GM18498 (cell line): ENCODE measurements at regions not wholly inside any gene's neighbourhood (a gene's known extent, or its start where the extent isn't known, plus 50 kb on each side); places are given as distances from the start of the nearest gene placed in this dataset.
"Not testable (repeated sequence)": the region's sequence is repeated elsewhere in the genome, so short reads cannot be mapped to it uniquely, and the experiment has no call there.

ENCODE experiments used
- ATAC-seq: cut with Tn5 transposase; IDR thresholded peaks from one replicate; pipeline ENCODE4 v1.9.1; 2021; ENCODE audit warnings: mild to moderate bottlenecking, moderate library complexity; ENCODE audit not compliant: unreplicated experiment

DNA sequence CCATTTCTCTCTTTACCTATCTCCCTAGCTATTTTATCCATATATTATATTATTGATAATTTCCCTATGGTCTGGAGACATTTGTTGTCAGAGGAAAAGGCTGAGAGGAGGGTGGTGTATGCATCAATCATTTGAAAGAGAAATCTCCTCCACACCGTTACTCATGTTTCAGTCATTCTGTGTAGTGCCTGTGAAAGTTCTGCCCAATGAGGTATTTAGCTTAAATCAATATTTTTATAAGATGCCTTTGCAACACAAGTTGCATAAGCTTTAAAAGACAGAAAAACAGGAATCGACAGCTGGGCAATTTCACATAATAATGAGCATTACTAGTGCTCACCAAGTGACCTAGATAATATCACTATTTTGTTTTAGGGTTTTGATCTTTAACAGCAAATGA is 363.7 kb upstream of the FSIP2 start:
- ATAC-seq, result no peak

DNA sequence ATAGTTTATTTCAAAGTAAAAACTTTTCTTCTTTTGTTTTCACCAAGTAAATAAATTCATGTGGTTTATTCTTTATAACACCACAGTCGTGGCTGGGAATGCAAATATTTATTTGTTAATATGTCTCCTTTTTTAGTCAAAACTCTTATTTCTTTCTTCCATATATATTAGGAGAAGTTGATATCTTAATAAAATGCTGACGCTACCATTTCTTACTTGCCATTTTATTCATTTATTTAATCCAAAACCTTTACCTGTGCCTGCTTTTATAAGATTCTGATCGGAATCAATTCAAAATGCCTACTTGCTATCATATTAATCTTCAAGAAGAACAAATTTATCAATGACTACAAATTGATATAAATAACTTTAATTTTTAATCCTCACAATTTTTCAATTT is 362.9 kb upstream of the FSIP2 start:
- no peak for ATAC-seq

DNA sequence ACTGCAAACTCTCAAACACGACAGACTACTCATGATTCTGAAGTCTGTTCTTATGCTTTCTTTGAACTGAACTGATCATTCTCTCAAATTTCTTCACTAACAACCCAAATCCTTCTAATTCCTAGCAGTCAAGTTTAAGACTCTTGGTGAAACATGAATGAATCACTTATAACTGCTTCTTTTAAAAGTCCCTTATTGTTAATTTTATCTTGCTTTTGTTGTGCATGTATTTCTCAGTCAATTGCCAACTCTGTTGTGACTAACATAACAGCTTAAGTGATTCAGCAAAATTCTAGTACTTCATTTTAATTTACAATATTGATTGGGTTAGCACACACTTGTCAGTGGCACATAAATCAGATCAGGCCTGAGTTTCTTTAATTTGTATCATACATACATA is 357.0 kb upstream of the FSIP2 start:
- ATAC-seq, result no peak

DNA sequence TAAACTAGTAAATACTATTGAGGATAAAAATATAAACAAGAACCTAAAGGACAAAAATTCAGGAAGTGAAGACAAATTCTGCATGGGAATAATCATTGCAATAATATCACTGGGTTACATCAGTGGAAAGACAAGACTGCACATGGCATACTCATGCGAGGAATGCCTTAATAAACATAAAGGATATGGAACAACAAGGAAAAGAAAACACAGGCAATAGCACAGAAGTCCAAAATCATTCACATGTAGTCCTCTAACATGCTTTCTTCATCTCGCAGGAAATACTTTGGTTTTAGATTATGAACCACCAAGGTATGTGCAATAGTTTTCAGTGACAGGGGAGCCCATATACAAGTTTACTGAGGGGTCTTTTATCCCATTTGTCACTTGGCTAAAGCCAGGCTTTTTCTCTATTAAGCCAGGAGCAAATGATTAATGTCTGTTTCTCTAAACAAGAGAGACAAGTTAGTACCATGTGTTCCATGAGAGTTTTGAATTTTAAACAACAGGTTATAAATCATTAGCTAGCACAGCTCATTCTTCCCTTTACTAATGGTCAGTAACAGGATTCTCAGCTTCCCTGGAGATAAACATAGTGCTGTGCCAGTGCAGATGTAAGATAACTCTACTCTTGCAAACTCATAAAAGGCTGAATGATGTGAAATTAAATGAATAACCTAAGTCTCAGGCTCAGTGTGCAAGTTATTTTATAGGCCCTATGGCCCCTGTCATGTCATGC is 353.6 kb upstream of the FSIP2 start:
- ATAC-seq, result no peak

- ATAC-seq, result no peak
These were observed 350.4 kb upstream of the FSIP2 start for GRCh38 chr2:185388226-185388625.

GRCh38 chr2:185391543-185391942 is 347.1 kb upstream of the FSIP2 start:
- ATAC-seq, result no peak

DNA sequence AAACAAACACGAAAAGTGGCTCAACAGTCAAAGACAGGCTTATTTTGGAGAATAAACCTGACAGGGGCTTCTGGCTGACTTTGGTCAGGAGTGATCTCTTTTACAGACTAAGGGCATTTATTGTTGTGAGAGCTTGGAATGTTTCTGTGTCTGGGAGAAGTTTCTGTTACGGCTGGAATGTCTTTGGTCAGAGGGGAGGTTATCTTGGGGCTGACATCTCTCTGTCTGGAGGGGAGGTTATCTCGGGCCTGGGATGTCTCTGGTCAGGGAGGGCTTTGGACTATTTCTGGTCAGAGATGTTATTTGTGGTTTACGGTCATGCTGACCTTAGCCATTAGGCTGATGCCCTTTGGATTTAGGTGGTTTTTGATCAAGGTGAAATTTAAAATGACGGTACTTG is 345.5 kb upstream of the FSIP2 start:
- ATAC-seq, result no peak

DNA sequence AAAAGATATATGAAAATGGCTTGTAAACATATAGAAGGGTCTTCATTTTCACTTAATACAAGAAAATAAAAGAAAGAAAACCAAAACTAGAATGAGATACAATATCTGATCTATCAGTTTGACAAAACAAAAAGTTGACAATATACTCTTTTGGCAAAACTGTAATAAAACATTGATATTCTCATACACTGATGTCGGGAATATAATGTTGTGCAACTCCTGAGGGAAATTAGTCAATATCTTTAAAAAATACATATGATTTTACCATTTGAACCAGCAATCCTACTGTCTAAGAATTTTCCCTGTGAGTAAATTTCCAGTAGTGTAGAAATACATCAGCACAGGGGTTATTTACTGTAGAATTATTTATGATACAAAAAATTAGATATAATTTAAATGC is 336.1 kb upstream of the FSIP2 start:
- ATAC-seq, result no peak

GRCh38 chr2:185404578-185404977 is 334.0 kb upstream of the FSIP2 start:
- no peak for ATAC-seq

- no peak for ATAC-seq
These were observed 321.5 kb upstream of the FSIP2 start for GRCh38 chr2:185417111-185417510.

GRCh38 chr2:185417688-185418087 is 320.9 kb upstream of the FSIP2 start:
- no peak for ATAC-seq

- not testable (repeated sequence) for ATAC-seq
These were observed 313.5 kb upstream of the FSIP2 start for GRCh38 chr2:185424958-185425629.

DNA sequence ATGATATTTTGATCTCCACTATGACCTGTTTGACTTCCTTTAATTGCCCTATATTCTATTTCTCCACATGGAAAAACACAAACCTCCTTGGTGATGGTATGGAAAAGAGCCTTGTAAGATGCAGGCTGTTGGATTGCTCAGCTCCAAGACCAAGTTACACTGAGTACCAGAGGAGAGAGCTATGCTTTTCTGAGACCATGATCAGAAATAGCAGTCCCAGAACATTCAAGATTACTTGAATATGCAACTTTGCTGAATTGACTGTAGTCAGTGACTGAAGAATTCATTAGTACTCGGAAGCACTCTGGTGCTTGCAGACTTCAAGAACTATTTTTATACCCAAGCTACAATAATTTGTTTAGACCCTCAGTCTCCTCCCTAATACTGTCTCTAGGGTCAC is 310.6 kb upstream of the FSIP2 start:
- ATAC-seq, result no peak

DNA sequence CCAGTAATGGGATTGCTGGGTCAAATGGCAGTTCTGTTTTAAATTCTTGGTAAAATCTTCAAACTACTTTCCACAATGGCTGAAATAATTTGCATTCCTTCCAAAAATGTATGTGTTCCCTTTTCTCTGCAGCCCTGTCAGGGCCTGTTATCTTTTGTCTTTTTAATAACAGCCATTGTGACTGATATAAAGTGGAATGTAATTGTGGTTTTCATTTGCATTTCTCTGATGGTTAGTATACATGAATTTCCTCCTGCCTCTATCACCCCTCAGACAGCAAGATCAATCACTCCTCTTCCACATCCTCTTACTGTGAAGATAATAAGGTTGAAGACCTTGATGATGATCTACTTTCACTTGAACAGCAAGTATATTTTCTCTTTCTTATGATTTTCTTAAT is 304.8 kb upstream of the FSIP2 start:
- no peak for ATAC-seq

DNA sequence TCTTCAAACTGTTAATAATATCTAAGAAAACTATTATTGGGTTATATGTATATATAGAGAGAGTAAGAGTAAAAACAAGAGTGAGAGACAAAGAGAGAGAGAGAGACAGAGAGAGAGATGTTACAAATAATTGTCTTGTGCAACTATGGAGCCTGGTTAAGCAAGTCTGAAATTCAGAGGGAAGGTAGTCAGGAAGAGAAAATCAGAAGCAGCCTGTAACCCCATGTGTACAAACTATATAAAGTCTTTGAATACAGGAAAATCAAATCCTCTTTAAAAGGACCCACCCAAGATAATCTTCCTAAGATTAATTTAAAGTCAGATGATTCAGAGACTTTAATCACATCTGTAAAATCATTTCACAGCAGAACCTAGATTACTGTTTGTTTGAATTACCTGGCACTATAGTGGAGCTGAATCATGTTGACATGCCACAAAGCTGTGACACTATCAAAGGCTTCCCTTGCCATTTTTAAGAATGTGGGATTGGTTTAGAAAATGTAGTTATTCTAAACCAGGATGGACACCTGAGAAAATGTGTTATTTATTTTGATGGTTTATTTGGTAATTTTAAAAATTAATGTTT is 301.7 kb upstream of the FSIP2 start:
- ATAC-seq, result no peak

DNA sequence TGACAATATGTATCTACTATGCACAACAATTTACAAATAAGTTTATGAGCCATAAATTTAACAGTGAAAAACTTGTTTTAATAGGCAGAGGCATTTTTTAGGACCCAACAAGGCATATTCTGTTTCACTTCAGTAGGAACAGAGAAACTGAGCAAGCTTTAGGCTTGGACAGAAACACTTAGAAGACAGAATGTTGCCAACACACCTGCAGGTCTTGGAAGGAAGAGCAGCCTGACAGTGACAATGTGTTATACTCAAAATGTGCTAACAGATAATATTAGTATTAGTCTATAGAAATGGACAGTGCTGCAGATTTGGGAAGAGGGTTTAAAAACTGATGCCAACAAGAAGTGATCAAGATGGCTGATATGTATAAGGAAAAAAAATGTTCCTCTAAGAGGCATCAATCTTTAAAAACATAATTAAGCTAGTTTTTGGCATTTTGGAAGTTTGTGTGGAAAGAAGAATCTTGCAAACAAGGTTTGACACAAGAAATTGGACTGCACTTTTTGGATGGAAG is 297.1 kb upstream of the FSIP2 start:
- no peak for ATAC-seq

GRCh38 chr2:185456517-185456916 is 282.1 kb upstream of the FSIP2 start:
- no peak for ATAC-seq

DNA sequence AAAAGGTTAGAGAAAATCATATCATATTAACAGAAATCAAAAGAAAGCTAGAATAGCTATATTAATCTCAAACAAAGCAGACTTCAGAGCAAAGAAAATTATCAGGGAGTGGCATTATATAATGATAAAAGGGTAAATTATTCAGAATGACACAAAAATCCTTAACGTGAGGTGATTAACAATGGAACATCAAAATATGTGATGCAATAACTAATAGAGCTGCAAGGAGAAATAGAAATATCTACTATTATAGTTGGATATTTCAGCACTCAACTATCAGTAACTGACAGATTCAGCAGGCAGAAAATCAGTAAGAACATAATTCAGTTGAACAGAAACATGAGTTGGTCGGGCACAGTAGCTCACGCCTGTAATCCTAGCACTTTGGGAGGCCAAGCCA is 275.1 kb upstream of the FSIP2 start:
- no peak for ATAC-seq

DNA sequence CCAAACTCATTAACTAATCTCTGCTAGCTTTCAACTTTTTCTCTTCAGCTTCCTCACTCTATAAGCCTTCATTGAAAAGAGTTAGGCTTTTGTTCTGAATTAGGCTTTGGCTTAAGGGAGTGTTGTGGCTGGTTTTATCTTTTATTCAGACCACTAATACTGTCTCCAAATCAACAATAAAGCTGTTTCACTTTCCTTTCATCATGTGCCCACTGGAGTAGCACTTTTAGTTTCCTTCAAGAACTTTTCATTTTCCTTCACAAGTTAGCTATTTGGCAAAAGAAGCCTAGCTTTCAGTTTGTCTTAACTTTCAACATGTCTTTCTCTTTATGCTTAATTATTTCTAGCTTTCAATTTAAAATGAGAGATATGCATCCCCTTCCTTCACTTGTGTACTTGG is 271.7 kb upstream of the FSIP2 start:
- peak; percentile 44 for ATAC-seq

DNA sequence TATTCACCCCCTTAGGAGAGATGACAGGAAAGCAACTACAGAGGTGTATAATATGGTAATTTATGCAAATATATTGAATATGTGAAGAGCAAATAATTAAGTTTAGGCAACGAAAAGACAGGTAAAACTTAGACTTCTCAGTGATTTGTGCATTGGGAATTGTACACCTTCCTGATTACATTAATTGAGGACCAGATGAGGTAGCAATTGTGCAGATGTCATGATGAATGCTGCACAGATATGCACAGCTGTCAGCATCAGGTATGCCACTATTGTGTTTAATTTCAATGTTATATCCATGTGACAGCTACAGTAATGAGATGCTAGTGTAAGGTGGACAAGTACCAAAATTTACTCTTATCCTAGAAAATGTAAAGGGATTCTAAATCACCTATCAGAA is 267.2 kb upstream of the FSIP2 start:
- ATAC-seq, result no peak

- no peak for ATAC-seq
These were observed 266.0 kb upstream of the FSIP2 start for GRCh38 chr2:185472574-185472973.

- no peak for ATAC-seq
These were observed 264.8 kb upstream of the FSIP2 start for GRCh38 chr2:185473838-185474237.
